ENCODE measurements at regions not wholly inside any gene's neighbourhood (a gene's known extent, or its start where the extent isn't known, plus 50 kb on each side); places are given as distances from the start of the nearest gene placed in this dataset.

DNA sequence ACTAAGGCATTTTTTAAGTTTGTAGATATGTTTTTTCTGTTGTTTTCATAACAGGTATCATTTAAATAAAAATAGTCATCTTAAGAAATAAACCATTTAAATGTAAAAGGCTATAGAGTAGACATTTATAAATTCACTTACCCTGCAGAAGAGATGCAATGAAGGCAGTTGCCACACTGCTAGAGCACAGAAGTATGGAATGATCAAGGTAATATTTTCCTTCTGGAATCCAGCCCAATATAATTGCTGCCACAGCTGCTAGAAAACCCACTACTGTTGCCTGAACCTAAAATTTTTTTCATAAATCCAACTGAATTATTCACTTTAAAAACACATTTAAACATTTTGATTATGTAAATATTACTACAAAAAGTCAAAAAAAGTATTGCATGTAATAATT lies 69.2 kb downstream of the SLC41A2 start:
- TF ChIP-seq, protein P1, sequence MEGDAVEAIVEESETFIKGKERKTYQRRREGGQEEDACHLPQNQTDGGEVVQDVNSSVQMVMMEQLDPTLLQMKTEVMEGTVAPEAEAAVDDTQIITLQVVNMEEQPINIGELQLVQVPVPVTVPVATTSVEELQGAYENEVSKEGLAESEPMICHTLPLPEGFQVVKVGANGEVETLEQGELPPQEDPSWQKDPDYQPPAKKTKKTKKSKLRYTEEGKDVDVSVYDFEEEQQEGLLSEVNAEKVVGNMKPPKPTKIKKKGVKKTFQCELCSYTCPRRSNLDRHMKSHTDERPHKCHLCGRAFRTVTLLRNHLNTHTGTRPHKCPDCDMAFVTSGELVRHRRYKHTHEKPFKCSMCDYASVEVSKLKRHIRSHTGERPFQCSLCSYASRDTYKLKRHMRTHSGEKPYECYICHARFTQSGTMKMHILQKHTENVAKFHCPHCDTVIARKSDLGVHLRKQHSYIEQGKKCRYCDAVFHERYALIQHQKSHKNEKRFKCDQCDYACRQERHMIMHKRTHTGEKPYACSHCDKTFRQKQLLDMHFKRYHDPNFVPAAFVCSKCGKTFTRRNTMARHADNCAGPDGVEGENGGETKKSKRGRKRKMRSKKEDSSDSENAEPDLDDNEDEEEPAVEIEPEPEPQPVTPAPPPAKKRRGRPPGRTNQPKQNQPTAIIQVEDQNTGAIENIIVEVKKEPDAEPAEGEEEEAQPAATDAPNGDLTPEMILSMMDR (IDR thresholded peaks at IDR 0.05), result no peak
- no peak for TF ChIP-seq POLR2A (IDR thresholded peaks at IDR 0.05)

Data from lower leg skin (tissue), 3 donors.